ENCODE measurements at regions not wholly inside any gene's neighbourhood (a gene's known extent, or its start where the extent isn't known, plus 50 kb on each side); places are given as distances from the start of the nearest gene placed in this dataset.

DNA sequence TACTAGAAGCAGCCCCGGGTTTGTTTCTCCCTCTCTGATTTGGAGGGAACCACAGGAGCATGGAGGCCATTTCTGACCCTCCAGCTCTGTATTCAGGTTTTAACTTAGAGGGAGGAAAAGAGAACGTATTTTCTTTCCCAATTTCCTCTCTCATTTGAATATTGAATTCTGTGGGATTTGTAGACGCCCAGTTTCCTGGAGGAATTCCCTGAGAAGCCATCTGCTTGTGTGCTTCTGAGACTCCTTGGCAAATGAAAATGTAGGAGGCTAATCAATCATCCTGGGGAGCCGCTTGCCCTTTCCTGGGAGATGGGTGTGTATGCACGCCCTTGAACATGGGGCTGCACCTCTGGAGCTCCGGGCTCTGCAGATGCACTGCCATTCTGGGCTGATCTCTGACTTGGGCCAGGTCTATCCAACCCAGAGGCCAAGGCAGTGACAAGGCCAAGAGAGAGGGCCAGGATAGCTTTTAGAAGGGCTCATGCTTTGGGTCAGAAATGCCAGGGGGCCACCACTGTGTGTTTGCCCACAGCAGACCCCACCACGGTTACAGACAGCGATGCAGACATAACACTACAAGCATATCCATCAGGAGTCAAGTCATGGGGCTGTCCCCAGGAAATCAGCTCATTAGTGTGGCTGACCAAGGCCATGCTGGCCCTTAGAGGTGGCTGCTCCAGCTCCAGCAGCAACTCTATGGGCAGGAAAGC, 174.5 kb downstream of the C5orf15 start:
- Histone ChIP-seq H3K36me3 (ENCODE audit: insufficient read depth, low read length) (no peaks in the 10 kb centered on the region), H3K9me3 (replicated peaks; ENCODE audit: low read length) (no peaks in the 10 kb centered on the region), H3K9ac (ENCODE audit: low read depth, low read length) (no peak overlapping the region), H3K27me3 (ENCODE audit: control insufficient read depth, insufficient read depth, low read length) (peaks cover 30% of the 10 kb centered on the region), H3K4me2 (ENCODE audit: low read length) (no peak overlapping the region), H3K4me3 (ENCODE audit: low read length) (no peak overlapping the region), H3K4me1 (ENCODE audit: control insufficient read depth, insufficient read depth, low read length) (no peaks in the 10 kb centered on the region)

DNA sequence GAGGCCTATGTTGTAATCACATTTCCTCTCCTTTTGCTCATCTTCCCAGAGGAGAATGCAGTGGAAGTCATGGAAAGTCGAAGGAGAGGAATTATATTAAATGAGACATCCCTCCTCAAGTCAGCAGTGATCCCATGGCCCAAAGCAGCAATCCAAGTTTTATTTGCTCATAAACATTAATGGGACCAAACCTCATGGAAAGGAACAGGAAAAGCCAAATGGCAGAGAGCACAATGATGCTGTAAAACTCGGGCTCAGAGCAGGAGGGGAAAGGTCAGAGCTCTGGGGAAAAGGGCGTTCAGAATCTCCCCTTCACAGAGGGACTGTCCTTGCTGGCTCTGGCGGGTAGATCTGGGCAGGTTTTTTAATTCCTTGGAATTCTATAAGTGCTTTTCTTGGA, 175.8 kb downstream of the C5orf15 start:
- Histone ChIP-seq H3K4me1 (ENCODE audit: control insufficient read depth, insufficient read depth, low read length) (no peaks in the 10 kb centered on the region), H3K4me2 (ENCODE audit: low read length) (no peak overlapping the region), H3K27me3 (ENCODE audit: control insufficient read depth, insufficient read depth, low read length) (peaks cover 33% of the 10 kb centered on the region), H3K9ac (ENCODE audit: low read depth, low read length) (no peak overlapping the region), H3K36me3 (ENCODE audit: insufficient read depth, low read length) (no peaks in the 10 kb centered on the region), H3K9me3 (replicated peaks; ENCODE audit: low read length) (no peaks in the 10 kb centered on the region), H3K4me3 (ENCODE audit: low read length) (no peak overlapping the region)

GRCh38 chr5:133792024-133792423, 176.4 kb downstream of the C5orf15 start:
- Histone ChIP-seq H3K36me3 (ENCODE audit: insufficient read depth, low read length) (no peaks in the 10 kb centered on the region), H3K4me1 (ENCODE audit: control insufficient read depth, insufficient read depth, low read length) (no peaks in the 10 kb centered on the region), H3K4me3 (ENCODE audit: low read length) (no peak overlapping the region), H3K9me3 (replicated peaks; ENCODE audit: low read length) (no peaks in the 10 kb centered on the region), H3K27me3 (ENCODE audit: control insufficient read depth, insufficient read depth, low read length) (peaks cover 33% of the 10 kb centered on the region), H3K4me2 (ENCODE audit: low read length) (no peak overlapping the region), H3K9ac (ENCODE audit: low read depth, low read length) (no peak overlapping the region)

DNA sequence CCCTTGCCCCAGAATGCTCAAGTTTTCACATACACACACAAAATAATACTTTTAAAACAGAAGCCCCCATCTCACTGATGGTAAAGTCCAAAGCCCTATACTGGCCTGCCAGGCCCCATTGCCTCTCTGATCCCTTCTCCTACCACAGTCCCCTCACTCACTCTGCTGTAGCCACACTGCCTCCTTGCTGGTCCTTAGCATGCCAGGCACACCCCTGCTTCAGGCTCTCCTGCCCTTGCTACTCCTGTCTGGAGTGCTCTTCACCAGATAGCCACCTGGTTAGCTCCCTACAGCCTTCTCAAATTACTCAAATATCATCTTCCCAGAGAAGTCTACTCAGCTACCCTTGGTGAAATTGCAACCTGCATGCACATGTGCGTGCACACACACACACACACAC, 177.5 kb downstream of the C5orf15 start:
- Histone ChIP-seq H3K27me3 (ENCODE audit: control insufficient read depth, insufficient read depth, low read length) (peaks cover 33% of the 10 kb centered on the region), H3K4me2 (ENCODE audit: low read length) (no peak overlapping the region), H3K4me3 (ENCODE audit: low read length) (no peak overlapping the region), H3K36me3 (ENCODE audit: insufficient read depth, low read length) (no peaks in the 10 kb centered on the region), H3K9ac (ENCODE audit: low read depth, low read length) (no peak overlapping the region), H3K9me3 (replicated peaks; ENCODE audit: low read length) (no peaks in the 10 kb centered on the region), H3K4me1 (ENCODE audit: control insufficient read depth, insufficient read depth, low read length) (no peaks in the 10 kb centered on the region)

- Histone ChIP-seq H3K4me3 (ENCODE audit: low read length) (no peak overlapping the region), H3K9me3 (replicated peaks; ENCODE audit: low read length) (no peaks in the 10 kb centered on the region), H3K36me3 (ENCODE audit: insufficient read depth, low read length) (no peaks in the 10 kb centered on the region), H3K27me3 (ENCODE audit: control insufficient read depth, insufficient read depth, low read length) (peaks cover 26% of the 10 kb centered on the region), H3K4me1 (ENCODE audit: control insufficient read depth, insufficient read depth, low read length) (no peaks in the 10 kb centered on the region), H3K4me2 (ENCODE audit: low read length) (no peak overlapping the region), H3K9ac (ENCODE audit: low read depth, low read length) (no peak overlapping the region)
Observed at GRCh38 chr5:133789428-133789827, 177.1 kb upstream of the FSTL4 start.

DNA sequence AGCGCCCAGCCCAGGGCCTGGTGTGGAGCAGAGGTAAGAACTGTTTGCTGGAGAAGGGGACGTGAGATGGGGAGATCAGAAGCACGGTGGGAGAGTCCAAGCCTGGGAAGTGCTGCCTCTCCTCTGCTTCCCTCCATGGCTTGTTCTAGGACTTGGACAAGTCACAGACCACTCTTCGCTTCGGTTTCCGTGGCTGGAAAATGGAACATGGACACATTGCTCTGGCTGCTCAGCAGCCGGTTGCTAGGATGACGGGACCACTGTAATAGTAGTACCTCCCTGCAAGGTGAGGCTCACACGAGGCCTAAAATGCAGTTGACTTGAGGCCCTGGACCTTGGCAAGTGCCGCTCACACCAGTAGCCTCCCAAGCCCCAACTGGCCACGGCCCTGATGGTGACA, 175.8 kb upstream of the FSTL4 start:
- peaks cover 26% of the 10 kb centered on the region for H3K27me3 ChIP-seq (ENCODE audit: control insufficient read depth, insufficient read depth, low read length)
- no peak overlapping the region for H3K4me2 ChIP-seq (ENCODE audit: low read length)
- no peak overlapping the region for H3K4me3 ChIP-seq (ENCODE audit: low read length)

DNA sequence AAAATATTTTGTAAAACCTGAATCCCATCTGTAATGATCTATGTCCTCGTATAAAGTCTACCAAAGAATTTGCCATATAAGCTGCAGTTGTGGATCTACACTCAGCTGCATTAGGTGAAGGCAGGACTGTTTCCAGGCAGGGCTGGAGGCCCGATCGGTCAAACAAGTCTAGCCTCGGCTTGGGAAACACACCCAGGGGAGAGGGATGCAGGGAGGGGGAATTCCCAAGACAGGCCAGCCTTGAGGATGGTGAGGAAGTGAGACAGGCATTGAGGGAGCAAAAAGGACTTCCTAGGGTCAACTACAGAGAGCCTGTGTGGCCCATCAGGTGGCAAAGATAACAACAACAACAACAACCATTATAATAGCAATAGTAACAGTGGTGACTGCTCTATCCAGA, 174.1 kb upstream of the FSTL4 start:
- H3K9me3 ChIP-seq (replicated peaks; ENCODE audit: low read length) = no peaks in the 10 kb centered on the region
- H3K36me3 ChIP-seq (ENCODE audit: insufficient read depth, low read length) = no peaks in the 10 kb centered on the region
- peaks cover 20% of the 10 kb centered on the region for H3K27me3 ChIP-seq (ENCODE audit: control insufficient read depth, insufficient read depth, low read length)
- no peak overlapping the region for H3K4me2 ChIP-seq (ENCODE audit: low read length)
- no peak overlapping the region for H3K9ac ChIP-seq (ENCODE audit: low read depth, low read length)
- no peak overlapping the region for H3K4me3 ChIP-seq (ENCODE audit: low read length)
- no peaks in the 10 kb centered on the region for H3K4me1 ChIP-seq (ENCODE audit: control insufficient read depth, insufficient read depth, low read length)

More for the DNA sequence above, 175.8 kb upstream of the FSTL4 start:
- Histone ChIP-seq H3K9ac (ENCODE audit: low read depth, low read length) (no peak overlapping the region), H3K9me3 (replicated peaks; ENCODE audit: low read length) (no peaks in the 10 kb centered on the region), H3K4me1 (ENCODE audit: control insufficient read depth, insufficient read depth, low read length) (no peaks in the 10 kb centered on the region), H3K36me3 (ENCODE audit: insufficient read depth, low read length) (no peaks in the 10 kb centered on the region)

- no peak overlapping the region for H3K4me3 ChIP-seq (ENCODE audit: low read length)
- no peaks in the 10 kb centered on the region for H3K9me3 ChIP-seq (replicated peaks; ENCODE audit: low read length)
- no peak overlapping the region for H3K9ac ChIP-seq (ENCODE audit: low read depth, low read length)
- no peak overlapping the region for H3K4me2 ChIP-seq (ENCODE audit: low read length)
- no peaks in the 10 kb centered on the region for H3K4me1 ChIP-seq (ENCODE audit: control insufficient read depth, insufficient read depth, low read length)
- H3K27me3 ChIP-seq (ENCODE audit: control insufficient read depth, insufficient read depth, low read length) = peaks cover 16% of the 10 kb centered on the region
- no peaks in the 10 kb centered on the region for H3K36me3 ChIP-seq (ENCODE audit: insufficient read depth, low read length)
Observed at GRCh38 chr5:133785182-133785581, 172.8 kb upstream of the FSTL4 start.

DNA sequence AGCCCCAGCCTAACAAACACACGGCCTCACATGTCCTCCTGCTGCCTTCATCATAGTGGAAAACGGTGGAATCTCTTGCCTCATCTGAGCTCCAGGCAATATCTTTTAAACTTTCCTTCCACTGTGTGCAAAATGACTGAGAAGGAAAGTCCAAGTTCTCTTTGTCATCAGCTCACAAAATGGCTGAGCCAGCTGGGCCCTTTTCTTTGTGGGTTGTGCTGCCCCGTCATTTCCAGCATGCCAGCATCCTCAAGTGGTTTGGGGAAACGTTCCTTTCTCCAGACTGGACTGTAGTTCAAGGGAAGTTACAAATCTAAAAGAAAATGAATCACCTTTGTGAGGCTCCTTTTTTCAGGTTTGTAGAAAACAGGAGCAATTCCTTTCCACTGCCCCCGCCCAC, 171.1 kb upstream of the FSTL4 start:
- no peaks in the 10 kb centered on the region for H3K36me3 ChIP-seq (ENCODE audit: insufficient read depth, low read length)
- H3K4me3 ChIP-seq (ENCODE audit: low read length) = no peak overlapping the region
- no peaks in the 10 kb centered on the region for H3K4me1 ChIP-seq (ENCODE audit: control insufficient read depth, insufficient read depth, low read length)
- H3K9me3 ChIP-seq (replicated peaks; ENCODE audit: low read length) = no peaks in the 10 kb centered on the region
- H3K27me3 ChIP-seq (ENCODE audit: control insufficient read depth, insufficient read depth, low read length) = peaks cover 5% of the 10 kb centered on the region
- H3K9ac ChIP-seq (ENCODE audit: low read depth, low read length) = no peak overlapping the region
- H3K4me2 ChIP-seq (ENCODE audit: low read length) = no peak overlapping the region

DNA sequence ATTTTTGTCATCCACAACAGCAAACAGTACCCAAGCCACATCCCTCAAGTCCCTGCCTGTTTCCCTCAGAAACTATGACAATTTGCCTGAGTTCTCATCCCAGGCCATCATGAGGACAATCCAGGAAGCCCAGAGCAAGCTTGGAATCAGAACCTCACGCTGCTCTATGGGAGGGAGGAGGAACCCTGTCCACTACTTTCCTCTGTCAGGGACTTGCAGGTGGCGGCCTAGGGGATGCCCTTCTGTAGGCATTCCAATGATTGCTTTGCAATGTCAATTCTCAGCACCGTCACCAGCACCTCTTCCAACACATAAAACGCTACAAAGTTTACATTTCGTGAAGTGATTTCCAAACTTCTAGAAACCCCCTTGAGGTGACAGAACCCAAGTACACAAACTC, 170.4 kb upstream of the FSTL4 start:
- Histone ChIP-seq H3K27me3 (ENCODE audit: control insufficient read depth, insufficient read depth, low read length) (peaks cover 5% of the 10 kb centered on the region), H3K4me1 (ENCODE audit: control insufficient read depth, insufficient read depth, low read length) (no peaks in the 10 kb centered on the region), H3K4me3 (ENCODE audit: low read length) (no peak overlapping the region), H3K9ac (ENCODE audit: low read depth, low read length) (no peak overlapping the region), H3K4me2 (ENCODE audit: low read length) (no peak overlapping the region), H3K36me3 (ENCODE audit: insufficient read depth, low read length) (no peaks in the 10 kb centered on the region), H3K9me3 (replicated peaks; ENCODE audit: low read length) (no peaks in the 10 kb centered on the region)

DNA sequence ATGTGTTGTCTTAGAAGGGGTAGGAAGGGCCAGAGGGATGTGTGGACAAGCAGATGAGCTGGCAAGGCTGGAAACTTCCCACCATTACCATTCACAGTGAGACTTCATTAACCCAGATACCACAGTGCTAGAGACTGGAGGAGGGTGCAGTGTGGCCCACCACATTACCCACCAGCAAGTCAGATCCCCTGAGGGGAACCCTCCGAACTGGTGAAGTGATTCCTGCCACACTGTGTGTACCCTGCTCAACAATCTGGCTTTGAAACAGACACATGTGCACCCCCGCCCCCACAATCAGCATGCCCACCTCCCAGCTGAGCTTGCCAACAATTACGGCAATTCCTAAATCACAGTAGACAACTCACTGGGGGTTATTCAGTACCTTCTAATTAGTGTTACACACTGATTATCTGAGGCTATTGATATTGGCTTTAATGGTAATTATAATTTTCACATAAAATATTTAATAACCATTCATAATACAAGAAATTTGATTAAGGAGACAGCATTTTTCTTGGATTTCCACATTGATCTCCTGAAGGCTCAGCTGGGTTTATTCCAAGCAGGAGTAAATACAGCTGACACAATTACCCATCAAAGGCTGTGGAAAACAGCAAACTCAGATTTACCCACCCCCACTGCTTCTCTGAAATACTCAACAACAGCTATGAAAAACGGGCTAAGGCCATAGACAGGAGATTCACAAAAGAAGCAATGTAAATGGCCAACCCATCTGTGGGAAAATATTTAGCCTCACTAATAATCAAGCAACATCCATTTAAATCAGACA, 169.3 kb upstream of the FSTL4 start:
- no peaks in the 10 kb centered on the region for H3K4me1 ChIP-seq (ENCODE audit: control insufficient read depth, insufficient read depth, low read length)
- no peaks in the 10 kb centered on the region for H3K36me3 ChIP-seq (ENCODE audit: insufficient read depth, low read length)
- no peak overlapping the region for H3K4me2 ChIP-seq (ENCODE audit: low read length)
- H3K9ac ChIP-seq (ENCODE audit: low read depth, low read length) = no peak overlapping the region
- peaks cover 5% of the 10 kb centered on the region for H3K27me3 ChIP-seq (ENCODE audit: control insufficient read depth, insufficient read depth, low read length)
- no peak overlapping the region for H3K4me3 ChIP-seq (ENCODE audit: low read length)
- no peaks in the 10 kb centered on the region for H3K9me3 ChIP-seq (replicated peaks; ENCODE audit: low read length)
